ENCODE measurements at regions not wholly inside any gene's neighbourhood (a gene's known extent, or its start where the extent isn't known, plus 50 kb on each side); places are given as distances from the start of the nearest gene placed in this dataset.

GRCh38 chr10:113292743-113293142 is 260.1 kb upstream of the HABP2 start:
- TF ChIP-seq, protein P1, sequence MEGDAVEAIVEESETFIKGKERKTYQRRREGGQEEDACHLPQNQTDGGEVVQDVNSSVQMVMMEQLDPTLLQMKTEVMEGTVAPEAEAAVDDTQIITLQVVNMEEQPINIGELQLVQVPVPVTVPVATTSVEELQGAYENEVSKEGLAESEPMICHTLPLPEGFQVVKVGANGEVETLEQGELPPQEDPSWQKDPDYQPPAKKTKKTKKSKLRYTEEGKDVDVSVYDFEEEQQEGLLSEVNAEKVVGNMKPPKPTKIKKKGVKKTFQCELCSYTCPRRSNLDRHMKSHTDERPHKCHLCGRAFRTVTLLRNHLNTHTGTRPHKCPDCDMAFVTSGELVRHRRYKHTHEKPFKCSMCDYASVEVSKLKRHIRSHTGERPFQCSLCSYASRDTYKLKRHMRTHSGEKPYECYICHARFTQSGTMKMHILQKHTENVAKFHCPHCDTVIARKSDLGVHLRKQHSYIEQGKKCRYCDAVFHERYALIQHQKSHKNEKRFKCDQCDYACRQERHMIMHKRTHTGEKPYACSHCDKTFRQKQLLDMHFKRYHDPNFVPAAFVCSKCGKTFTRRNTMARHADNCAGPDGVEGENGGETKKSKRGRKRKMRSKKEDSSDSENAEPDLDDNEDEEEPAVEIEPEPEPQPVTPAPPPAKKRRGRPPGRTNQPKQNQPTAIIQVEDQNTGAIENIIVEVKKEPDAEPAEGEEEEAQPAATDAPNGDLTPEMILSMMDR (conservative IDR thresholded peaks at IDR 0.05; ENCODE audit: low read depth, low read length), result no peak
- TF ChIP-seq EZH2 (IDR thresholded peaks at IDR 0.05; ENCODE audit: borderline replicate concordance, low read depth, low read length, poor library complexity, severe bottlenecking), result no peak
